Left ventricle myocardium superior (tissue), 1 donor: ENCODE measurements at regions not wholly inside any gene's neighbourhood (a gene's known extent, or its start where the extent isn't known, plus 50 kb on each side); places are given as distances from the start of the nearest gene placed in this dataset.

ENCODE experiments used
- ATAC-seq: fragments of 200-7000 bp; cut with Tn5 transposase; one replicate; pipeline ENCODE4 v1.9.1; 2020; ENCODE audit warnings: mild to moderate bottlenecking, moderate library complexity
- DNase-seq: peaks from one replicate; pipeline ENCODE4 v3.0.0-alpha.2; 2020
- intact Hi-C: fragments of 100-400 bp; cut with micrococcal nuclease; formaldehyde crosslinking; loops from one replicate; pipeline ENCODE4 v1.11.0; 2022
- donor health status: DM: no; HTN: yes; CAD: no; lungs with severe emphysema.

DNA sequence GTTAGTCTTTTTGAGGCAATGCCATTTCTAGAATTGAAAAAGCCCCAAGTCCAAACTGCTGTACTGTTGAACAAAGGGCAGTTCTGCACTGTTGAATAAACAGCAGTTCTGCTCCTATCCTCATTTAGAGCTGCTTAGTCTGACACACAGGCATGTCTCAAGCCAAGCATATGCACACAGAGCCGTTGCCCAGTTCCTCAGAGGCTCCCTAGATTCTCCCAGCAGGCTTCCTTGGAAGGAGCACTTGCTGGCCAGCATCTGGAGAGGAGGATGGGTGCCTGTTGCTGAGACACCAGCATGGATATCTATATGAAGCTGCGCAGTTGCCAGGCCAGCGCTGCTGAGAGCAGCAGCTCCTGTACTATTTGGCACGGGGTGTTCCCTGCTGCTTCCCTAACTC lies 138.3 kb upstream of the USP38 start:
- no peak for ATAC-seq
- intact Hi-C loops, result no loop called here
- no peak for DNase-seq

DNA sequence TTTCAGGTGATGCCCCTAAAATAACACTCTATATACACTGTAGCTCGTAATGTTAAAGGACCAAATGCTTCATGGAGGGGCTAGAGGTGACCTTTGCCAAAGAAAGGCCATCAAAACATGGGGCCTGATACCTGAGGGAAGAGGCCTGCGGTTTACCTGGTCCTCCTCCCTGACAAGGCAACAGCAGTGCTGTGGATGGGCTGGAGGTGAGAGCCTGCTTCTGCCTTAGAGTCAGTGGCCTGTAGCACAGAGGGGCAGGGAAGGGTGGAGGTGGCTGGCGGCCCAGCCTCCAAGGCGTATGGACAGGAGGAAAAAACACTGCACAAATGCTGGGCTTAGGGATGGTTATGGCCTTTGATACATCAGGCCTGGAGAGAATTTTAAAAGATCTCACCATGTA lies 137.8 kb upstream of the USP38 start:
- no peak for ATAC-seq
- intact Hi-C loops, result no loop called here
- DNase-seq, result no peak

DNA sequence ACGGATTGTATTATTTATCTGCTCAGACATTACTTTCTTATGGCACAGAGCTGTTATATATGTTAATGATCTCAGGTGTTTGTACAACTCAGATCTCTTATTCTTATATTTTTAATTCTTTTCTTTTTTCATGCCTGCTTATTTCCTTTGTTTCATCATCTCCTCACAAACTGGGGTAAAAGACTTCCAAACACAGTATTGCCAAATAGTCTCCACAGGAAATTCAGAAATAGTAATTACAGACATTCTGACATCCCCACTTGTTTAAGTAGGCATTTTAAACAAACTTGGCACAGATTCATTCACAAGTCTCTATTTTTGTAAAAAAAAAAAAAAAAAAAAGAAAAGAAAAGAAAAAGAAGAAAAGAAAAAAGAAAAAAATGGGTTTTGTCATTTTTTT lies 129.7 kb upstream of the USP38 start:
- DNase-seq (no peak), ATAC-seq (no peak)
- intact Hi-C loops, result no loop called here

DNA sequence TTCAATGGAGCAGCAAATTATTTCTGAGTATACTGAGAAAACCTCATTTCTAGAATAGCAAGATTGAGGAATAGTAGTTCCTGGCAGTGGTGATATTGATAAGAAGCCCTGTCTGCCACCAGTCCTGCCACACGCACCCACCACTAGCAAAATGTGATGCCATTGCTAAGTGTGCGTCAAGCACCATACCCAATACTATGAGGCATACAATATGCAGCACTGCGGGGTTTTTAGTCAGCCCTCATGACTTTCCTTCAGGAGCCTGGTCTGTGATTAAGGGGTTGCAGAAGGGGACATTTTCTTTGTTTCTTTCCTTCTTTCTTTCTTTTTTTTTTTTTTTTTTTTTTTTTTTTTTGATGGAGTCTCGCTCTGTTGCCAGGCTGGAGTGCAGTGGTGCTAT lies 128.7 kb upstream of the USP38 start:
- DNase-seq (no peak), ATAC-seq (no peak)
- intact Hi-C loops, result no loop called here

DNA sequence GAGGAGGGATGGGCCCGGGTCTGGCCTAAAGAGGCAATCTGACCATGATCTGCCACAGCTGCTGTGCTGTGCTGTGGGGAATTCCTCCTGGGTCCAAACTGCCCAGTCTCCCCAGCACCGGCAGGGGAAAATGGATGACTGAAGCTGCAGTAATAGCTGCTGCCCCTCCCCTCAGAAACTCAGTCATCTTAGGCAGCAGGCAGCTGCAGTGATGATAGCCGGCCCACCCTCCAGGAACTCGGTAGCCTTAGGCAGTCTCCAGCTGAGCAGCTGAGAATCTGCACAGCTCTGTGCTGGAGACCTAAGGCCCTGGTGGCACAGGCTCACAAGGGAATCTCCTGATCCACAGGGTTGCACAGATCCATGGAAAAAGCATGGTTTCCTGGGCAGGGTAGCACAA lies 113.4 kb upstream of the USP38 start:
- no peak for ATAC-seq
- no peak for DNase-seq

DNA sequence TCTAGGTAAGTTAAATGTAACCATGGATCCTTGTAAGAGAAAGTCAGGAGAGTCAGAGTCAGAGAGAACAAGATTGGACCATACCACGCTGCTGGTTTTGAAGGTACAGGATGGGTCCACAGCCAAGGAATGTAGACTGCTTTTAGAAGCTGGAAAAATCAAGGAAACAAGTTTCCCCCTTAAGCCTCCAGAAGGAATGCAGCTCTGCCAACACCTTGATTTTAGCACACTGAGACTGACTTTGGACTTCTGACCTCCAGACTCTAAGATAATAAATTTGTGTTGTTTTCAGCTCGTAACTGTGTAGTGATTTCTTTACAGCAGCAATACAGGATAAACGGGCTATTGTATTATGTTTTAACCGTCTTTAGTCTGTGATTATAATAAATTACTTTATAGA lies 108.0 kb upstream of the USP38 start:
- intact Hi-C loops, result no loop called here
- ATAC-seq, result no peak
- DNase-seq, result no peak

More for the DNA sequence above, 113.4 kb upstream of the USP38 start:
- intact Hi-C loops, result no loop called here

DNA sequence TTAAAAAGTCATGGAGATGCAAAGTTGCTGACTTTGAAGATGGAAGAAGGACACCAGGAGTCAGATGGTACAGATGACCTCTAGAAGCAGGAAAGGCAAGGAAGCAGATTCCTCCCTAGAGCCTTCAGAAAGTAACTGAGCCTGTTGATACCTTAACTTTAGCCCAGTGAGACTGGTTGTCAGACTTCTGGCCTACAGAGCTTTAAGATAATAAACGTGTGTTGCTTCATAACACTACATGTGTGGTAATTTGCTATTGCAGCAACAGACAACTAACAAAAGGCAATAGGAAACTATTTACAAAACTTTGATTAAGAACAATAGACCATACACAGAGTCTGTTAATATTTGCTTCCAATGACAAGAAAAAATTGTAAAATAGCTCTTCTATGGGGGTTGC lies 102.0 kb upstream of the USP38 start:
- intact Hi-C loops, result no loop called here
- ATAC-seq (no peak), DNase-seq (no peak)

DNA sequence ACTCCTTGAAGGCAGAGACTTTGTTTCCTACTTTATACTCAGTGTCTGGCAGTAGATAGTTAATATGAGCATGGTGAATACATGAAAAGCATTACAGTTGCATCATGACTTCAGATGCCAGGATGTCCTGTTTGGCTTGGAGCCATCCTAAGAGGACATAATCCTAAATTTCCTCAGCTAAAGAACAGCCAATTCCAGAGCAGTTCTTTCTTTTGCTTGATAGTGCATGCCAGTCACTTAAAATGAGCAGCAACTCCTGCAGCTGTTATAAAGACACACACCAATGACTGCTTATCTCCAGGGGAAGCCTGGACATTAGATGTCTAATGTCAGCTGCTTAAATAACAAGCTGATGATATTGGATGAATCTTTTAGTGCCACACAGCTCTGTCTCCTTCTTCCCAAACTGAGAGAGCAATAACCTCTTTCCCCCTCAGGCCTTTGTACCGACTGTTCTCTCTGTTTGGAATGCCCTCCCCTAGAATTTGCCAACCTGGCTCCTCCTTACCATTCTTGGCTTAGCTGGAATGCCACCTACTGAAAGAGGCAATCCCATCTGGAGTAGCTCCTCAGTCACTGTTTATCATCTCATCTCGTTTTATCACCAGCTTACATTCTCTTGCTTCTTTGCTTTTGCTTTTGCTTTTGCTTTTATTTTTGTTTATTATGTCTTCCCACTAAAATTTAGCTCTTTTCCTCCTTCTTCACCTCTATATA lies 100.8 kb upstream of the USP38 start:
- ATAC-seq, result no peak
- no peak for DNase-seq
- intact Hi-C loops, result no loop called here

DNA sequence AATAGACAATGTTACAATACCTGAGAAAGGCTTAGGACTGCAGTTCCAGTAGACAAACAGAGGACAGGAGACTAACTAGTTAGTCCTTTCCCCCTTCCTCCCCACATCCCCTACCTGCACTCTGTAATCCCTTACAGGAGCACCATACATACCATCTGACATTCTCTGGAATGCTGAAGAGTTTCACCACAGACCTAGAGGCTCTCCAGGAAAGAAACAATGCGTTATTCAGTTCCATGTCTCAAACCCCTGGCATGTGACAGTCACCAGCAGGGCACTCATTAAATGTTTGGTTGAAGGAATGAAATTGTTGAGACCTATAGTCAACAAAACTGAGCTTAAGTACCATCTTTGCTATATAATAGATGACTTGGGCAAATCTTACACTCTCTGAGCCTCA lies 100.2 kb upstream of the USP38 start:
- ATAC-seq (no peak), DNase-seq (no peak)
- intact Hi-C loops, result no loop called here

DNA sequence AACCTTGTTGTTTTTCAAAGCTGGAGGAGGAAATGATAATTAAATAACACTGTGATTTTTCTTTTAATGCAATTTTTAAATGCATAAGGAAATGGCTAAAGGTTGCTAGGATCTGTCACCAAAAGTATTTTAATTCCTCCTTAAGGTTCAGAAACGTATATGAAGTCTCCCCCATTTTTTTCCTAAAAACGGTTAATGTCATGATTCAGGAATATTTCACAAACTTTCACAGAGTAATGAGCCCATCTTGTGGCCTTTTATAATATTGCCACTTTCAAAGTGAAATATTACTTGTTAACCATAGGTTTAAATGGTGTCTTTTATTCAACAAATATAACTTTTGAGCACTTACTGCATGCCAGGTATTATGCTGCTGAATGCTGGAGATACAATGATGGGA lies 99.5 kb upstream of the USP38 start:
- ATAC-seq (no peak), DNase-seq (no peak)
- intact Hi-C loops, result no loop called here

DNA sequence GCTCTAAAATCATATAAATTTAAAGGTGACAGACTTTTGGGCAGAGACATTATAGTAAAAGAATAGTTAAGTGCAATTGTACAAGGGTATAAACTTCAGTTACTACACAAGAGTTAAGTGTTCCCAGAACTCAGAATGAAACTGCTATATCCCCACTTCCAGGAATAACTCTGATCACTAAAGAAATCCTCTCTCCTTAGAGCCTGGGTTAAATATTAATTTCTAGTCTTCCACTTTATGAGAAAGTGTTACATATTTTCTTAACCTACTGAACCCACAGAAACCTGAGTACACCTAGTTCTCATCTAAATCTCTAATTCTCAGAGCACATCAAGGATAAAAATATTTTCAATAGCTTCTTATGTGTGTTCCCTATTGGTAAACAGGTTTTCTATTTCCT lies 99.1 kb upstream of the USP38 start:
- DNase-seq (no peak), ATAC-seq (no peak)
- intact Hi-C loops, result no loop called here

DNA sequence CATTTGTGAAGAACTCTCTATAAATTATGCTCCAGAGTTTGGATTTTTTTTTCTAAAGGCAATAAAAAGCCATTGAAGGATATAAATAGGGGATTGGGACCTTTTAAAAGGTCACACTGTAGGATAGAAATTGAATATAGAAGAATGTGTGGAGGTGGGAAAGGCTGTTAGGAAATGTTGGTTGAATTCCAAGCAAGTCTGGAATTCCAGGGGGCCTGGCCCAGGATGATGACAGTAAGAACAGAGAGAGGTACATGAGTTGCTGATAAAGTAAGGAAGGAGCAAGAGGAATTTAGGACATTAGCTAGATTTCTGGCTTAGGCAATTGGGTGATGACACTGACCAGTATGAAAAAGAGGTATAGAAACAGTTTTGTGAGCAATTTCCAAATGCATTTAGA lies 95.4 kb upstream of the USP38 start:
- DNase-seq, result no peak
- no peak for ATAC-seq
- intact Hi-C loops, result no loop called here

DNA sequence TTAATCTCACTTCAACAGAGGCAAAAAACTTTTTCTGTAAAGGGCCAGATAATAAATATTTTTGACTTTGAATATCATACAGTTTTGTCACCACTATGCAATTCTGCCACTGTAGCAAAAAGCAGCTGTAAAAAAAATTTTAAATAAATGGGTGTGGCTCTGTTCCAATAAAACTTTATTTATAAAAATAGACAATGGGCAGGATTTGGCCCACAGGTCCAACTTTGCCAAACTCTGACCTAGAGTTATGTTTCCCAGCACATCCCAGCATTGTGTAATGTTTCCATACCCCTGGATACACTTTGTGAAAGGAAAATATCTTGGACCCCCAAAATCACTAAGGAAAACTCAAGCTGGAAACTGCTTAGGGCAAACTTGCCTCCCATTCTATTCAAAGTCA lies 94.9 kb upstream of the USP38 start:
- intact Hi-C loops, result no loop called here
- ATAC-seq (no peak), DNase-seq (no peak)

DNA sequence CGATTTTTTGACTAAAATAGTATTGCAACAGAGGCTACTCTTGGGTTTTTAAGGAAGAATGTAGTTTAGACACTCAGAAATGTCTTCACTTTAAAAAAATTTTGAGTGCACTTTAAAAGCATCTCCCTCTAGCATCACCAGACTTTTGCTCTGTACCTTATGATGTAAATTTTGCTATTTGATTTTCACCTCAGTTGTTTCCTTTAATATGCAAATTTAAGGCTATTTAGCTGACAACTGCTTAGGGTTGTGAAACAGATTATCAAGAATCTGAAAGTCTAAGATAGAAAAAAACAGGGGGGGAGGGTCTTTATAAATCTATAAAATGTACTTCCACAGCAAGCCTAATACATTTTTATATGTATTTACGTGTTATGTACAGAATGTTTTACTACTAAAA lies 92.9 kb upstream of the USP38 start:
- no peak for DNase-seq
- no peak for ATAC-seq
- intact Hi-C loops, result no loop called here

DNA sequence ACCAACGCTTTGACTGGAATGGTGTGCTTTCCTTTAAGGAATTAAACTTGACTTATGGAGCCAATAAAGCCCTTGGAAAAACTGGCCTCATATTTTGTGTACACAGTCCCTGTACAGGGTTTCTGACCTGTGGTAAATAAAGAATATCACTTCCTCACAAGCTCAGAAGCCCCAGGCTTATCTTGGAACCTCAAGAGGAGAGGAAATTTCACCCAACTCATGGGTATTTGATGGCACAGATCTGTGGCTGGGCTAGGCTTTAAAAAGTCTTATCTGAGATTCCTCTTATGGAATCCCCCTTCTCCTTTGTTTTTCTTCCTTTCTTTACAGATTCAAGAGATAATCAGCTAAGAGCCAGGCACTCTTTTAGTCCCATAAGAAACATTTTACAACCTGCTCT lies 89.3 kb upstream of the USP38 start:
- no peak for DNase-seq
- ATAC-seq, result no peak
- intact Hi-C loops, result no loop called here

DNA sequence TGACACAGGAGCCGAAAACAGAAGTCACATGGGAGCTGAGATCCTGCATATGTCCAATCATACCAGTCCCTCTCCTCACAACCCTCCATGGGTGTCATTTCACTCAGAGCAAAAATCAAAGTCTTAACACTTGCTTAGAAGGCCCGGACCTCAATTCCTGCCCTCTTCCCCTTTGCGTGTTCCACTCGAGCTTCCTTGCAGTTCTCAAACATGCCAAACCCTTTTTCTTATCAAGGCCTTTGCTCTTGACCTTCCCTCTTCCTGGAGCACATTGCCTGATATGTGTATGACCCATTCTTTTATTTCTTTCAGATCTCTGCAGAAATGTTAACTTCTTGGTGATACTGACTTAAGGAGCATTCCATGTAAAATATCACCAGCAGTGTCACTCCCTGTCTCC lies 87.0 kb upstream of the USP38 start:
- ATAC-seq (no peak), DNase-seq (no peak)
- intact Hi-C loops, result no loop called here

DNA sequence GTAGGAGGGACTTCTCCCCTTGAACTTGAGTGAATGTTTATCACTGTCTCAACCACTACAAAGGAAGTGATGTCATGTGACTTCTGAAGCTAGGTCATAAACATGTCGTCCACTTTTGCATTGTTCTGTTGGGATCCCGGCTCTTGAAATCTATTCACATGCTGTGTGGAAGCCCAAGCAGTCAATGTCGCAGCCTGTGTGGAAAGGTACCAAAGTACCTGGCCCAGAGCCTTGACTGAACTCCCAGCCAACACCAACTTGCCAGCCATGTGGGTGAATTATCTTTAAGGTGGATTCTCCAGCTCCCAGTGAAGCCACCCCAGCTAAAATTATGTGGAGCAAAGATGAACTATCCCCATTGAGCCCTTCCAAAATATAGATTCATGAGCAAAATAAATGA lies 85.0 kb upstream of the USP38 start:
- ATAC-seq, result peak; percentile 70
- intact Hi-C loops, result no loop called here
- peak; percentile 24 for DNase-seq

DNA sequence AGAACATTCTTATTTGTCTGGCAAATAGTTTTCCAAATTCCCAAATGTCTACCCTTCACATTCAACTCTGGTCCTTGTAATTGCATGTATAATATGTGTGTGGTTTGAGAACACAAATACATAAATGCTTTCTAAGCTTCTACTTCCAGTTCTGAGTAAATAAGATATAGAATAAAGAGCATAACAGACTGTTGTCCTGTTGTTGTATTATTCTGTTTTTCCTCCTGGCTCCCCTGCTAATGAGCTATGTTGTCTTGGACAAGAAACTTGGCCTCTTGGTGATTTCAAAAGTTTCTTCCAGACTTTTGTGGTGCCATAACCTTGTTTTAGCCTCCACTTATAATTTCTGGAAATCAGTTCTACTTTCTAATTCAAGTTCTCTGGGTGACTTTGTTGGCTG lies 75.3 kb upstream of the USP38 start:
- DNase-seq (no peak), ATAC-seq (no peak)
- intact Hi-C loops, result no loop called here

DNA sequence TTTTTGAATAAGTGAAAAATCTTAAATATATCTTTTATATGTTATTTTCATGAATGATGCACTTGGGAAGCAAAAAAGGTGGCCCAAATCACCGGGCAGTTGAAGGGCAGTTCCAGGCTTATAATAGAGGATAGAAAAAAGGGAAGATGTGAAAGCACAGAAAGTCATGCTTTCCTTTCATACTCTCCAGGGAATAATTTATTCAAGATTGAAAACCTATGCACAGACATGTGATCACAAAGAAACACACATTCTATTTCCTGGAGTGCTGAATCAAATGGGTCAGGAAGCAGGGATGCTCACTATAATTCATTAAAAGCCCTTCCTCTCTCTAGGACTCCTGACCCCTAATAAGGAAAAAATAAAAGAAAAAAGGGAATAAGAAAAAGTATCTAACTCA lies 66.1 kb upstream of the USP38 start:
- no peak for ATAC-seq
- intact Hi-C loops, result no loop called here
- DNase-seq, result no peak

DNA sequence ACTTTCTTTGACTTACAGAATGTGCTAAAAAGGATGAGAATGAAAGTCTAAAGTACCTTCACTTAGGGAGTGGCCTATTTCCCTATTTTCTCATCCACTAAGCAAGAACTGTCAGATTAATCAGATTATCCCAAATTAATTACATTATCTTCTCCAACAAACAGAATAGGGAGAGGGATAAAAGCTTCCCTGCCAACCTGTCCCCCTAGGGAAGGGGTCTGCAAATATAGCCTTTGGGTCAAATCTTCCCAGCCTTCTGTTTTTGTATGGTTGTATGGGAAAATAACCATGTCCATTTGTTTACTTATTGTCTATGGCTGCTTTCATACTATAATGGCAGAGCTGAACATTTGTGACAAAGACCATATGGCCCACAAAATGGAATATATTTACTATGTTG lies 57.1 kb upstream of the USP38 start:
- no peak for ATAC-seq
- DNase-seq, result no peak
- intact Hi-C loops, result no loop called here

DNA sequence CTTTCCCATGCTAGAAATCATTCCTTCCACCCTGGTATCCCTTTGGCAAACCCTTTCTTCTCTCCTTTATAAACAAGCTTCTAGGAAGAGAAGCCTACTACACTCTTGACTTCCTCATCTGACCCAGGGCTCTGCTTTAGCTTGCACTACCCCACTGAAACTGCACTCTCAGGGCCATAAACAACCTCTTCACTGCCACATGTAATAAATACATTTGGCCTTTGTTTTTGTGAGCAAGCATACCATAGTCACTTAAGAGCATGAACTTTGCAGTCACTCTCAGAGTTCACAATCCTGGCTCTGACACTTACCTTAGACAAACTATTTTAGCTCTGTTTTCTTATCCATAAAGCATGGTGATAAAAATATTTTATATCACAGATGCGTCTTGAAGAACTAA lies 50.7 kb upstream of the USP38 start:
- ATAC-seq (no peak), DNase-seq (no peak)
- intact Hi-C loops, result no loop called here
